Calu3 (cell line): ENCODE measurements at regions not wholly inside any gene's neighbourhood (a gene's known extent, or its start where the extent isn't known, plus 50 kb on each side); places are given as distances from the start of the nearest gene placed in this dataset.
A peak's percentile ranks its signal among the peaks of the same experiment; 100 is the strongest.

Experiments used
- BruUV-seq: library from RNA; stranded (reverse); fragments of 400-500 nt; replicated peaks from 2 replicates; lab custom pipeline; 2021; lab: Mats Ljungman, UMichigan
- CTCF ChIA-PET: fragments of 300-600 bp; sonication (Branson Sonifier 250); formaldehyde crosslinking; loops from one replicate; lab custom pipeline; 2022; ENCODE audit warnings: antibody characterized with exemption; lab: Charles Lee
- DNase-seq: peaks from one replicate; pipeline ENCODE4 v3.0.0; 2022
- H3K27ac Mint-ChIP-seq: one replicate; pipeline ENCODE4 v1.8.0; 2022; ENCODE audit warnings: mixed read lengths; ENCODE audit not compliant: unreplicated experiment
- H3K27me3 Mint-ChIP-seq: one replicate; pipeline ENCODE4 v1.8.0; 2022; ENCODE audit warnings: mixed read lengths; ENCODE audit not compliant: unreplicated experiment
- H3K36me3 Mint-ChIP-seq: one replicate; pipeline ENCODE4 v1.8.0; 2022; ENCODE audit warnings: mild to moderate bottlenecking, moderate library complexity, mixed read lengths; ENCODE audit not compliant: insufficient read depth, unreplicated experiment
- H3K4me1 Mint-ChIP-seq: one replicate; pipeline ENCODE4 v1.8.0; 2022; ENCODE audit warnings: mild to moderate bottlenecking, low read depth, mixed read lengths; ENCODE audit not compliant: unreplicated experiment
- H3K4me3 Mint-ChIP-seq: one replicate; pipeline ENCODE4 v1.8.0; 2022; ENCODE audit warnings: mild to moderate bottlenecking, low read depth, moderate library complexity, mixed read lengths; ENCODE audit not compliant: unreplicated experiment
- H3K9me3 Mint-ChIP-seq: one replicate; pipeline ENCODE4 v1.8.0; 2022; ENCODE audit warnings: low read depth, mixed read lengths; ENCODE audit not compliant: unreplicated experiment
- intact Hi-C: fragments of 100-400 bp; cut with micrococcal nuclease; formaldehyde crosslinking; loops from one replicate; pipeline ENCODE4 v1.10.0; 2022; ENCODE audit not compliant: unreplicated experiment
- TF ChIP-seq, protein P1 (sequence below): fragments of 200-600 bp; IDR thresholded peaks from one replicate; pipeline ENCODE4 v1.8.0; 2022; ENCODE audit warnings: antibody characterized with exemption; ENCODE audit not compliant: unreplicated experiment

DNA sequence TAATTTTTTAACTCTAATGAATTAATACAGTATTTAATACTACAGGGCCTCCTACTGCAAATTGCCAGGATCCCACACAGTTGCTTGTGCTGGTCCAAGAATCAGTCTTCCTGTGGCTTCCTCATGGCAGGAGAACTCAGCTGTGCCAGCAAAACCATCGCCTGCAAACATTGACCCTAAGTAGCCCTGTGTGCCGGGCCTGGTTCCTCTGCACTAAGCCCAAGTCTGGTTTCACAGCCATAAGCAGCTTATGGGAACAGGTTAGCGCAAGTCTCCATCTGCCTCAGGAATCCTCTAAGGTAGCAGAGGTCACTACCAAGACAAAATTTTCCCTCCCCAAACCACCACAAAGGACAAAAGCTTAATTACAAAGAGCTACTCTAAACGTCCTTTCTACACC lies 216.6 kb downstream of the PLA2G4A start:
- no peak for DNase-seq
- H3K4me3 Mint-ChIP-seq = no peak overlapping the region
- H3K36me3 Mint-ChIP-seq = no peaks in the 10 kb centered on the region
- no TSS peak for BruUV-seq
- H3K9me3 Mint-ChIP-seq = no peaks in the 10 kb centered on the region
- no peaks in the 10 kb centered on the region for H3K27me3 Mint-ChIP-seq
- intact Hi-C loops = no loop called here
- TF ChIP-seq, protein P1, sequence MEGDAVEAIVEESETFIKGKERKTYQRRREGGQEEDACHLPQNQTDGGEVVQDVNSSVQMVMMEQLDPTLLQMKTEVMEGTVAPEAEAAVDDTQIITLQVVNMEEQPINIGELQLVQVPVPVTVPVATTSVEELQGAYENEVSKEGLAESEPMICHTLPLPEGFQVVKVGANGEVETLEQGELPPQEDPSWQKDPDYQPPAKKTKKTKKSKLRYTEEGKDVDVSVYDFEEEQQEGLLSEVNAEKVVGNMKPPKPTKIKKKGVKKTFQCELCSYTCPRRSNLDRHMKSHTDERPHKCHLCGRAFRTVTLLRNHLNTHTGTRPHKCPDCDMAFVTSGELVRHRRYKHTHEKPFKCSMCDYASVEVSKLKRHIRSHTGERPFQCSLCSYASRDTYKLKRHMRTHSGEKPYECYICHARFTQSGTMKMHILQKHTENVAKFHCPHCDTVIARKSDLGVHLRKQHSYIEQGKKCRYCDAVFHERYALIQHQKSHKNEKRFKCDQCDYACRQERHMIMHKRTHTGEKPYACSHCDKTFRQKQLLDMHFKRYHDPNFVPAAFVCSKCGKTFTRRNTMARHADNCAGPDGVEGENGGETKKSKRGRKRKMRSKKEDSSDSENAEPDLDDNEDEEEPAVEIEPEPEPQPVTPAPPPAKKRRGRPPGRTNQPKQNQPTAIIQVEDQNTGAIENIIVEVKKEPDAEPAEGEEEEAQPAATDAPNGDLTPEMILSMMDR = no peak
- H3K27ac Mint-ChIP-seq = no peak overlapping the region
- H3K4me1 Mint-ChIP-seq = peaks cover 15% of the 10 kb centered on the region
- CTCF ChIA-PET = no interaction called here

- TF ChIP-seq, protein P1 = no peak
- BruUV-seq = no TSS peak
- Mint-ChIP-seq H3K27me3 (no peaks in the 10 kb centered on the region), H3K9me3 (no peaks in the 10 kb centered on the region), H3K4me1 (peaks cover 15% of the 10 kb centered on the region), H3K27ac (no peak overlapping the region), H3K36me3 (no peaks in the 10 kb centered on the region), H3K4me3 (no peak overlapping the region)
- intact Hi-C loops = no loop called here
- no peak for DNase-seq
- CTCF ChIA-PET = no interaction called here
Observed at GRCh38 chr1:187046293-187046692, 217.5 kb downstream of the PLA2G4A start.

GRCh38 chr1:187047298-187047697 lies 218.5 kb downstream of the PLA2G4A start:
- TF ChIP-seq, protein P1 = no peak
- Mint-ChIP-seq H3K9me3 (no peaks in the 10 kb centered on the region), H3K4me1 (peaks cover 10% of the 10 kb centered on the region), H3K4me3 (no peak overlapping the region), H3K36me3 (no peaks in the 10 kb centered on the region), H3K27ac (no peak overlapping the region), H3K27me3 (no peaks in the 10 kb centered on the region)
- no TSS peak for BruUV-seq
- DNase-seq = no peak
- intact Hi-C loops = no loop called here
- CTCF ChIA-PET = no interaction called here

GRCh38 chr1:187051618-187052232 lies 223.0 kb downstream of the PLA2G4A start:
- TF ChIP-seq, protein P1 = peak; percentile 40
- peak; percentile 61 for DNase-seq
- Mint-ChIP-seq H3K27me3 (no peaks in the 10 kb centered on the region), H3K9me3 (no peaks in the 10 kb centered on the region), H3K4me3 (no peak overlapping the region), H3K4me1 (peaks cover 13% of the 10 kb centered on the region), H3K27ac (no peak overlapping the region), H3K36me3 (no peaks in the 10 kb centered on the region)
- intact Hi-C loops = loop anchor here (2.0 to 10.0 kb wide), 4 partner anchors 213 to 873 kb away; no protein-coding TSS in a partner anchor
- no TSS peak for BruUV-seq
- CTCF ChIA-PET = interaction anchor here (0.6 to 0.9 kb wide), 3 partner anchors 37 to 975 kb away, joined by 3 to 4 read pairs (median 3); no protein-coding TSS in a partner anchor
